GM10248 (cell line): ENCODE measurements at regions not wholly inside any gene's neighbourhood (a gene's known extent, or its start where the extent isn't known, plus 50 kb on each side); places are given as distances from the start of the nearest gene placed in this dataset.
"Not testable (repeated sequence)": the region's sequence is repeated elsewhere in the genome, so short reads cannot be mapped to it uniquely, and the experiment has no call there.

ENCODE experiments used
- CTCF ChIA-PET: fragments of 300-600 bp; sonication (Branson Sonifier 250); formaldehyde crosslinking; extraction: SDS; loops from one replicate; lab custom pipeline; 2021; ENCODE audit warnings: antibody characterized with exemption; lab: Yijun Ruan, JAX
- POLR2A ChIA-PET: fragments of 350-650 bp; sonication (Branson Sonifier 250); formaldehyde crosslinking; extraction: SDS; loops from one replicate; lab custom pipeline; 2020; ENCODE audit warnings: antibody characterized with exemption; lab: Yijun Ruan, JAX
- DNase-seq: peaks from one replicate; pipeline ENCODE4 v3.0.0; 2012; ENCODE audit errors: extremely low spot score
- CTCF ChIP-seq: IDR thresholded peaks from 2 replicates; pipeline ENCODE4 v1.5.1; 2012; ENCODE audit warnings: mild to moderate bottlenecking, low read depth; ENCODE audit errors: extremely low read depth, missing control alignments, control extremely low read depth

- DNase-seq: no peak
- ChIA-PET CTCF (interaction anchor here (0.9 to 2.8 kb wide), 2 partner anchors 12 to 22 kb away, joined by 3 to 10 read pairs; no protein-coding TSS in a partner anchor), POLR2A (no interaction called here)
- no peak for TF ChIP-seq CTCF
These were observed 171.1 kb upstream of the G2E3 start for GRCh38 chr14:30387871-30388270.

- ChIA-PET POLR2A (no interaction called here), CTCF (interaction anchor here (2.8 kb wide), 1 partner anchor 14 kb away, joined by 10 read pairs; no protein-coding TSS in a partner anchor)
- TF ChIP-seq CTCF: no peak
- no peak for DNase-seq
These were observed 169.7 kb upstream of the G2E3 start for GRCh38 chr14:30389134-30389876.

- TF ChIP-seq CTCF: no peak
- CTCF ChIA-PET: interaction anchor here (2.8 kb wide), 1 partner anchor 14 kb away, joined by 10 read pairs; no protein-coding TSS in a partner anchor
- POLR2A ChIA-PET: no interaction called here
- no peak for DNase-seq
These were observed 169.0 kb upstream of the G2E3 start for GRCh38 chr14:30389877-30390385.

GRCh38 chr14:30395065-30395464 lies 163.9 kb upstream of the G2E3 start:
- ChIA-PET CTCF (interaction anchor here (1.1 kb wide), 1 partner anchor 20 kb away, joined by 3 read pairs; no protein-coding TSS in a partner anchor), POLR2A (no interaction called here)
- no peak for DNase-seq
- no peak for TF ChIP-seq CTCF

- TF ChIP-seq CTCF: no peak
- no peak for DNase-seq
- ChIA-PET POLR2A (no interaction called here), CTCF (interaction anchor here (1.7 kb wide), 1 partner anchor 27 kb away, joined by 4 read pairs; no protein-coding TSS in a partner anchor)
These were observed 156.1 kb upstream of the G2E3 start for GRCh38 chr14:30402846-30403245.

- no peak for DNase-seq
- ChIA-PET CTCF (no interaction called here), POLR2A (no interaction called here)
- TF ChIP-seq CTCF: no peak
These were observed 155.2 kb upstream of the G2E3 start for GRCh38 chr14:30403791-30404190.

- CTCF ChIA-PET: interaction anchor here (0.9 to 1.5 kb wide), 4 partner anchors 10 to 138 kb away, joined by 3 read pairs; no protein-coding TSS in a partner anchor
- DNase-seq, POLR2A ChIA-PET: not testable (repeated sequence)
These were observed 149.4 kb upstream of the G2E3 start for GRCh38 chr14:30409508-30410015.
